HCT116 (cell line): ENCODE measurements at regions not wholly inside any gene's neighbourhood (a gene's known extent, or its start where the extent isn't known, plus 50 kb on each side); places are given as distances from the start of the nearest gene placed in this dataset.
"Not testable (repeated sequence)": the region's sequence is repeated elsewhere in the genome, so short reads cannot be mapped to it uniquely, and the experiment has no call there.

Experiments used
- ATAC-seq: fragments of 200-7000 bp; cut with Tn5 transposase; 2 replicates; pipeline ENCODE4 v1.9.1; 2020; ENCODE audit warnings: mild to moderate bottlenecking, moderate library complexity
- BruUV-seq: library from RNA; stranded (reverse); fragments of 400-500 nt; replicated peaks from 2 replicates; lab custom pipeline; 2021; lab: Mats Ljungman, UMichigan
- CTCF ChIA-PET: fragments of 300-600 bp; sonication (Branson Sonifier 250); formaldehyde crosslinking; loops from one replicate; lab custom pipeline; 2021; ENCODE audit warnings: antibody characterized with exemption; lab: Charles Lee
- POLR2A ChIA-PET: fragments of 300-600, 350-600 bp; sonication (Branson Sonifier 250); formaldehyde crosslinking; loops from one replicate; lab custom pipeline; 2021; ENCODE audit warnings: antibody characterized with exemption; lab: Charles Lee
- RAD21 ChIA-PET, 2 experiments: fragments of 300-600 bp; sonication (Branson Sonifier 250); formaldehyde crosslinking; loops; one replicate each; lab custom pipeline; 2023; ENCODE audit warnings: low total read pairs in 2 of 2; ENCODE audit not compliant: uncharacterized antibody in 2 of 2, unreplicated experiment in 2 of 2, low non-redundant PET in 1 of 2; lab: Charles Lee
- DNase-seq: peaks from one replicate; pipeline ENCODE4 v3.0.0-alpha.2; 2010; ENCODE audit warnings: low read depth, low spot score
- H2AFZ ChIP-seq: fragments of 200-600 bp; shearing (Covaris generic), sonication (generic); 2 replicates; pipeline ENCODE4 v1.6.1; 2017; ENCODE audit warnings: low read depth, mixed run types, mixed read lengths, antibody characterized with exemption, low read length; ENCODE audit not compliant: poor library complexity, severe bottlenecking
- H3K27ac ChIP-seq: 2 replicates; pipeline ENCODE4 v1.5.1; 2012; ENCODE audit warnings: low read depth, low read length
- H3K27me3 ChIP-seq: fragments of 200-600 bp; sonication (generic); 2 replicates; pipeline ENCODE4 v1.6.1; 2016; ENCODE audit warnings: mixed run types, low read length, mixed read lengths; ENCODE audit not compliant: insufficient read depth
- H3K36me3 ChIP-seq, 2 experiments: fragments of 200-500 bp in 1 of 2; fragments of 200-600 bp in 1 of 2; sonication (Bioruptor generic) in 1 of 2; sonication (generic) in 1 of 2; 2 replicates each; pipeline versions ENCODE4 v1.5.1 to v1.6.1; 2014 to 2016; ENCODE audit warnings: low read length in 2 of 2, inconsistent platforms in 1 of 2, mixed read lengths in 1 of 2, mixed run types in 1 of 2; ENCODE audit not compliant: insufficient read depth in 2 of 2, control insufficient read depth in 1 of 2
- H3K4me1 ChIP-seq, 2 experiments: fragments of 200-600 bp in 1 of 2; sonication (generic) in 1 of 2; 2 replicates each; pipeline versions ENCODE4 v1.5.1 to v1.6.1; 2012 to 2017; ENCODE audit warnings: low read length in 2 of 2, inconsistent platforms in 1 of 2, mild to moderate bottlenecking in 1 of 2, mixed read lengths in 1 of 2, mixed run types in 1 of 2, moderate library complexity in 1 of 2; ENCODE audit not compliant: insufficient read depth in 2 of 2, control insufficient read depth in 1 of 2
- H3K4me2 ChIP-seq: fragments of 200-600 bp; sonication (generic); 2 replicates; pipeline ENCODE4 v1.6.1; 2017; ENCODE audit warnings: mixed run types, low read length, mixed read lengths
- H3K4me3 ChIP-seq, 2 experiments: fragments of 200-600 bp in 1 of 2; sonication (generic) in 1 of 2; replicated peaks in 1 of 2; 2 replicates each; pipeline ENCODE4 v1.5.1; 2011 to 2016; ENCODE audit warnings: low read length in 2 of 2, control low read depth in 1 of 2, low read depth in 1 of 2, mild to moderate bottlenecking in 1 of 2, mixed read lengths in 1 of 2, mixed run types in 1 of 2
- H3K79me2 ChIP-seq: fragments of 200-600 bp; sonication (generic); 2 replicates; pipeline ENCODE4 v1.6.1; 2017; ENCODE audit warnings: mild to moderate bottlenecking, mixed run types, low read length, moderate library complexity, mixed read lengths; ENCODE audit not compliant: insufficient read depth
- H3K9ac ChIP-seq: fragments of 200-600 bp; sonication (generic); 2 replicates; pipeline ENCODE4 v1.6.1; 2016; ENCODE audit warnings: low read length, mixed read lengths
- H3K9me2 ChIP-seq: fragments of 200-600 bp; sonication (generic), shearing (Covaris generic); 2 replicates; pipeline ENCODE4 v1.6.1; 2017; ENCODE audit warnings: mixed run types, mild to moderate bottlenecking, moderate library complexity; ENCODE audit not compliant: insufficient read depth
- H3K9me3 ChIP-seq, 2 experiments: fragments of 200-500 bp in 1 of 2; fragments of 200-600 bp in 1 of 2; sonication (Bioruptor generic) in 1 of 2; sonication (generic) in 1 of 2; 2 replicates each; pipeline ENCODE4 v1.6.1; 2014 to 2017; ENCODE audit warnings: low read length in 2 of 2, mixed read lengths in 2 of 2, inconsistent platforms in 1 of 2, low read depth in 1 of 2, mild to moderate bottlenecking in 1 of 2, mixed run types in 1 of 2, moderate library complexity in 1 of 2; ENCODE audit not compliant: control insufficient read depth in 1 of 2, insufficient read depth in 1 of 2
- H4K20me1 ChIP-seq: fragments of 200-600 bp; sonication (generic), shearing (Covaris generic); 2 replicates; pipeline ENCODE4 v1.6.1; 2017; ENCODE audit warnings: mixed run types, mild to moderate bottlenecking, moderate library complexity; ENCODE audit not compliant: insufficient read depth
- ELF1 ChIP-seq: IDR thresholded peaks from 2 replicates; pipeline ENCODE4 v1.6.1; 2012; ENCODE audit warnings: low read depth, borderline replicate concordance
- JUND ChIP-seq: IDR thresholded peaks from 2 replicates; pipeline ENCODE4 v1.6.1; 2012
- RAD21 ChIP-seq: IDR thresholded peaks from 2 replicates; pipeline ENCODE4 v1.6.1; 2012; ENCODE audit warnings: low read depth, mild to moderate bottlenecking
- intact Hi-C: fragments of 100-400 bp; cut with micrococcal nuclease; formaldehyde crosslinking; loops from 2 replicates; pipeline ENCODE4 v1.10.0; 2022
- TF ChIP-seq, protein P1 (sequence below): IDR thresholded peaks from 2 replicates; pipeline ENCODE4 v1.6.1; 2011; ENCODE audit warnings: mild to moderate bottlenecking, low read length, moderate library complexity; ENCODE audit not compliant: insufficient replicate concordance; ENCODE audit errors: extremely low read depth

- Histone ChIP-seq H3K4me2 (no peak overlapping the region), H3K36me3 (no peaks in the 10 kb centered on the region), H3K4me3 (no peak overlapping the region), H3K4me1 (peaks cover 0 to 6% of the 10 kb centered on the region in 2 experiments; a peak in 2 of 4 replicates), H4K20me1 (no peaks in the 10 kb centered on the region), H3K9ac (no peak overlapping the region), H3K9me2 (no peaks in the 10 kb centered on the region), H3K9me3 (no peaks in the 10 kb centered on the region), H3K27me3 (no peaks in the 10 kb centered on the region), H3K79me2 (no peaks in the 10 kb centered on the region), H2AFZ (peak overlapping the region; percentile 18), H3K27ac (no peak overlapping the region)
- ChIA-PET POLR2A (no interaction called here), CTCF (no interaction called here), RAD21 (no interaction called here)
- intact Hi-C loops = no loop called here
- BruUV-seq = no TSS peak
- ATAC-seq (no peak), DNase-seq (no peak)
- TF ChIP-seq ELF1 (no peak), JUND (no peak), RAD21 (peak; percentile 18; the same call in 1 of the 2 replicates)
- TF ChIP-seq, protein P1, sequence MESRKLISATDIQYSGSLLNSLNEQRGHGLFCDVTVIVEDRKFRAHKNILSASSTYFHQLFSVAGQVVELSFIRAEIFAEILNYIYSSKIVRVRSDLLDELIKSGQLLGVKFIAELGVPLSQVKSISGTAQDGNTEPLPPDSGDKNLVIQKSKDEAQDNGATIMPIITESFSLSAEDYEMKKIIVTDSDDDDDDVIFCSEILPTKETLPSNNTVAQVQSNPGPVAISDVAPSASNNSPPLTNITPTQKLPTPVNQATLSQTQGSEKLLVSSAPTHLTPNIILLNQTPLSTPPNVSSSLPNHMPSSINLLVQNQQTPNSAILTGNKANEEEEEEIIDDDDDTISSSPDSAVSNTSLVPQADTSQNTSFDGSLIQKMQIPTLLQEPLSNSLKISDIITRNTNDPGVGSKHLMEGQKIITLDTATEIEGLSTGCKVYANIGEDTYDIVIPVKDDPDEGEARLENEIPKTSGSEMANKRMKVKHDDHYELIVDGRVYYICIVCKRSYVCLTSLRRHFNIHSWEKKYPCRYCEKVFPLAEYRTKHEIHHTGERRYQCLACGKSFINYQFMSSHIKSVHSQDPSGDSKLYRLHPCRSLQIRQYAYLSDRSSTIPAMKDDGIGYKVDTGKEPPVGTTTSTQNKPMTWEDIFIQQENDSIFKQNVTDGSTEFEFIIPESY = no peak
Measured at GRCh38 chr2:52340171-52340570, 1308.2 kb upstream of the NRXN1 start.

- H3K4me3 ChIP-seq, H3K27me3 ChIP-seq, H3K36me3 ChIP-seq, DNase-seq, H3K79me2 ChIP-seq, POLR2A ChIA-PET, H3K9me3 ChIP-seq, H3K4me1 ChIP-seq, H3K9ac ChIP-seq, BruUV-seq, H4K20me1 ChIP-seq, intact Hi-C loops, H3K27ac ChIP-seq, H3K4me2 ChIP-seq, CTCF ChIA-PET, H3K9me2 ChIP-seq, ATAC-seq, H2AFZ ChIP-seq, RAD21 ChIA-PET: not testable (repeated sequence)
Measured at GRCh38 chr2:52337786-52338185, 1305.9 kb upstream of the NRXN1 start.
